HCT116 (cell line): ENCODE measurements at regions not wholly inside any gene's neighbourhood (a gene's known extent, or its start where the extent isn't known, plus 50 kb on each side); places are given as distances from the start of the nearest gene placed in this dataset.

ENCODE experiments used
- ATAC-seq: fragments of 200-7000 bp; cut with Tn5 transposase; 2 replicates; pipeline ENCODE4 v1.9.1; 2020; ENCODE audit warnings: mild to moderate bottlenecking, moderate library complexity
- BruUV-seq: library from RNA; stranded (reverse); fragments of 400-500 nt; replicated peaks from 2 replicates; lab custom pipeline; 2021; lab: Mats Ljungman, UMichigan
- CTCF ChIA-PET: fragments of 300-600 bp; sonication (Branson Sonifier 250); formaldehyde crosslinking; loops from one replicate; lab custom pipeline; 2021; ENCODE audit warnings: antibody characterized with exemption; lab: Charles Lee
- POLR2A ChIA-PET: fragments of 300-600, 350-600 bp; sonication (Branson Sonifier 250); formaldehyde crosslinking; loops from one replicate; lab custom pipeline; 2021; ENCODE audit warnings: antibody characterized with exemption; lab: Charles Lee
- RAD21 ChIA-PET, 2 experiments: fragments of 300-600 bp; sonication (Branson Sonifier 250); formaldehyde crosslinking; loops; one replicate each; lab custom pipeline; 2023; ENCODE audit warnings: low total read pairs in 2 of 2; ENCODE audit not compliant: uncharacterized antibody in 2 of 2, unreplicated experiment in 2 of 2, low non-redundant PET in 1 of 2; lab: Charles Lee
- DNase-seq: peaks from one replicate; pipeline ENCODE4 v3.0.0-alpha.2; 2010; ENCODE audit warnings: low read depth, low spot score
- H2AFZ ChIP-seq: fragments of 200-600 bp; shearing (Covaris generic), sonication (generic); 2 replicates; pipeline ENCODE4 v1.6.1; 2017; ENCODE audit warnings: low read depth, mixed run types, mixed read lengths, antibody characterized with exemption, low read length; ENCODE audit not compliant: poor library complexity, severe bottlenecking
- H3K27ac ChIP-seq: 2 replicates; pipeline ENCODE4 v1.5.1; 2012; ENCODE audit warnings: low read depth, low read length
- H3K27me3 ChIP-seq: fragments of 200-600 bp; sonication (generic); 2 replicates; pipeline ENCODE4 v1.6.1; 2016; ENCODE audit warnings: mixed run types, low read length, mixed read lengths; ENCODE audit not compliant: insufficient read depth
- H3K36me3 ChIP-seq, 2 experiments: fragments of 200-500 bp in 1 of 2; fragments of 200-600 bp in 1 of 2; sonication (Bioruptor generic) in 1 of 2; sonication (generic) in 1 of 2; 2 replicates each; pipeline versions ENCODE4 v1.5.1 to v1.6.1; 2014 to 2016; ENCODE audit warnings: low read length in 2 of 2, inconsistent platforms in 1 of 2, mixed read lengths in 1 of 2, mixed run types in 1 of 2; ENCODE audit not compliant: insufficient read depth in 2 of 2, control insufficient read depth in 1 of 2
- H3K4me1 ChIP-seq, 2 experiments: fragments of 200-600 bp in 1 of 2; sonication (generic) in 1 of 2; 2 replicates each; pipeline versions ENCODE4 v1.5.1 to v1.6.1; 2012 to 2017; ENCODE audit warnings: low read length in 2 of 2, inconsistent platforms in 1 of 2, mild to moderate bottlenecking in 1 of 2, mixed read lengths in 1 of 2, mixed run types in 1 of 2, moderate library complexity in 1 of 2; ENCODE audit not compliant: insufficient read depth in 2 of 2, control insufficient read depth in 1 of 2
- H3K4me2 ChIP-seq: fragments of 200-600 bp; sonication (generic); 2 replicates; pipeline ENCODE4 v1.6.1; 2017; ENCODE audit warnings: mixed run types, low read length, mixed read lengths
- H3K4me3 ChIP-seq, 2 experiments: fragments of 200-600 bp in 1 of 2; sonication (generic) in 1 of 2; replicated peaks in 1 of 2; 2 replicates each; pipeline ENCODE4 v1.5.1; 2011 to 2016; ENCODE audit warnings: low read length in 2 of 2, control low read depth in 1 of 2, low read depth in 1 of 2, mild to moderate bottlenecking in 1 of 2, mixed read lengths in 1 of 2, mixed run types in 1 of 2
- H3K79me2 ChIP-seq: fragments of 200-600 bp; sonication (generic); 2 replicates; pipeline ENCODE4 v1.6.1; 2017; ENCODE audit warnings: mild to moderate bottlenecking, mixed run types, low read length, moderate library complexity, mixed read lengths; ENCODE audit not compliant: insufficient read depth
- H3K9ac ChIP-seq: fragments of 200-600 bp; sonication (generic); 2 replicates; pipeline ENCODE4 v1.6.1; 2016; ENCODE audit warnings: low read length, mixed read lengths
- H3K9me2 ChIP-seq: fragments of 200-600 bp; sonication (generic), shearing (Covaris generic); 2 replicates; pipeline ENCODE4 v1.6.1; 2017; ENCODE audit warnings: mixed run types, mild to moderate bottlenecking, moderate library complexity; ENCODE audit not compliant: insufficient read depth
- H3K9me3 ChIP-seq, 2 experiments: fragments of 200-500 bp in 1 of 2; fragments of 200-600 bp in 1 of 2; sonication (Bioruptor generic) in 1 of 2; sonication (generic) in 1 of 2; 2 replicates each; pipeline ENCODE4 v1.6.1; 2014 to 2017; ENCODE audit warnings: low read length in 2 of 2, mixed read lengths in 2 of 2, inconsistent platforms in 1 of 2, low read depth in 1 of 2, mild to moderate bottlenecking in 1 of 2, mixed run types in 1 of 2, moderate library complexity in 1 of 2; ENCODE audit not compliant: control insufficient read depth in 1 of 2, insufficient read depth in 1 of 2
- H4K20me1 ChIP-seq: fragments of 200-600 bp; sonication (generic), shearing (Covaris generic); 2 replicates; pipeline ENCODE4 v1.6.1; 2017; ENCODE audit warnings: mixed run types, mild to moderate bottlenecking, moderate library complexity; ENCODE audit not compliant: insufficient read depth
- CBX3 ChIP-seq: IDR thresholded peaks from 2 replicates; pipeline ENCODE4 v1.6.1; 2012; ENCODE audit warnings: low read depth
- CEBPB ChIP-seq: IDR thresholded peaks from 2 replicates; pipeline ENCODE4 v1.6.1; 2012; ENCODE audit warnings: low read depth
- ELF1 ChIP-seq: IDR thresholded peaks from 2 replicates; pipeline ENCODE4 v1.6.1; 2012; ENCODE audit warnings: low read depth, borderline replicate concordance
- EZH2 ChIP-seq: fragments of 200-600 bp; sonication (generic); IDR thresholded peaks from 2 replicates; pipeline ENCODE4 v1.6.1; 2017; ENCODE audit warnings: antibody characterized with exemption, mixed run types
- FOSL1 ChIP-seq: IDR thresholded peaks from 2 replicates; pipeline ENCODE4 v1.6.1; 2012; ENCODE audit warnings: low read depth
- JUND ChIP-seq: IDR thresholded peaks from 2 replicates; pipeline ENCODE4 v1.6.1; 2012
- POLR2A ChIP-seq: IDR thresholded peaks from 2 replicates; pipeline ENCODE4 v1.7.0; 2011; ENCODE audit warnings: borderline replicate concordance; ENCODE audit not compliant: insufficient read depth, insufficient read length; ENCODE audit errors: extremely low read depth
- RAD21 ChIP-seq: IDR thresholded peaks from 2 replicates; pipeline ENCODE4 v1.6.1; 2012; ENCODE audit warnings: low read depth, mild to moderate bottlenecking
- REST ChIP-seq: IDR thresholded peaks from 2 replicates; pipeline ENCODE4 v1.6.1; 2012; ENCODE audit warnings: low read depth
- SIN3A ChIP-seq: IDR thresholded peaks from 2 replicates; pipeline ENCODE4 v1.6.1; 2012; ENCODE audit warnings: low read depth
- SP1 ChIP-seq: IDR thresholded peaks from 2 replicates; pipeline ENCODE4 v1.6.1; 2012; ENCODE audit warnings: low read depth
- TCF7L2 ChIP-seq: IDR thresholded peaks from 2 replicates; pipeline ENCODE4 v1.7.0; 2011; ENCODE audit warnings: borderline replicate concordance, inconsistent platforms; ENCODE audit not compliant: insufficient read depth, insufficient read length; ENCODE audit errors: extremely low read depth
- YY1 ChIP-seq: IDR thresholded peaks from 2 replicates; pipeline ENCODE4 v1.6.1; 2011; ENCODE audit warnings: low read length, low read depth, moderate library complexity, mild to moderate bottlenecking; ENCODE audit not compliant: insufficient replicate concordance; ENCODE audit errors: extremely low read depth
- ZBTB33 ChIP-seq: IDR thresholded peaks from 2 replicates; pipeline ENCODE4 v1.6.1; 2011; ENCODE audit warnings: mild to moderate bottlenecking, low read length, moderate library complexity; ENCODE audit not compliant: insufficient replicate concordance; ENCODE audit errors: extremely low read depth
- ZFX ChIP-seq: fragments of 450-650 bp; IDR thresholded peaks from 2 replicates; pipeline ENCODE4 v1.6.1; 2017
- ZNF274 ChIP-seq: fragments of 200-500 bp; sonication (Bioruptor generic); IDR thresholded peaks from 2 replicates; pipeline ENCODE4 v1.6.1; 2014; ENCODE audit warnings: mild to moderate bottlenecking, low read depth, low read length, inconsistent platforms
- intact Hi-C: fragments of 100-400 bp; cut with micrococcal nuclease; formaldehyde crosslinking; loops from 2 replicates; pipeline ENCODE4 v1.10.0; 2022

DNA sequence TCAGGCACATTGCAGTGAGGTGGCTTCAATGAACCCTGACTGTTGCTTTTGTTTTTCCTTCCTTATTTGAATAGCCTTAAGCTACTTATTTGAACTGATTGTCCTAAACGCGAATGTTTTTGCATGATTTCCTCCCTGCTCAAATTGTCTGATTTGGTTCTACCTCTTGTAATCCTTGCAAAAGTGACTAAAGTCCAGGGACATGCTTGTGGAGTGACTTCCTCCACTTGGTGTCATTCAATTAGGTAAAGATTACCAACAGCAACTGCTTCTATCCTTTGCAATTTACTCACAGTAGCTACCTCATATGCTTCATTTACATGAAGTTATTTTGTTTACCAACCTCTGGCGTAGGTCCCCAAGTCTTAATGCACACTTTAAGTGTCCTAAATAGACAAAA lies 295.9 kb upstream of the TMEM229A start:
- Histone ChIP-seq H3K79me2 (no peaks in the 10 kb centered on the region), H3K4me1 (no peaks in the 10 kb centered on the region), H3K4me2 (no peak overlapping the region), H3K27ac (no peak overlapping the region), H3K9me2 (no peaks in the 10 kb centered on the region), H4K20me1 (no peaks in the 10 kb centered on the region), H3K4me3 (no peak overlapping the region), H2AFZ (no peak overlapping the region), H3K27me3 (no peaks in the 10 kb centered on the region), H3K9me3 (no peaks in the 10 kb centered on the region), H3K9ac (no peak overlapping the region), H3K36me3 (no peaks in the 10 kb centered on the region)
- DNase-seq, result no peak
- ChIA-PET POLR2A (no interaction called here), CTCF (no interaction called here), RAD21 (no interaction called here)
- intact Hi-C loops, result no loop called here
- BruUV-seq, result no TSS peak
- no peak for ATAC-seq
- TF ChIP-seq SIN3A (no peak), CEBPB (no peak), FOSL1 (no peak), EZH2 (no peak), YY1 (no peak), SP1 (no peak), ELF1 (no peak), JUND (no peak), REST (no peak), ZBTB33 (no peak), ZFX (no peak), RAD21 (no peak), TCF7L2 (no peak), ZNF274 (no peak), POLR2A (no peak), CBX3 (no peak)
